Trophoblast cell (in vitro differentiated cells and primary cell): ENCODE measurements at regions not wholly inside any gene's neighbourhood (a gene's known extent, or its start where the extent isn't known, plus 50 kb on each side); places are given as distances from the start of the nearest gene placed in this dataset.

Source experiments
- DNase-seq, 2 donors: peaks; one replicate each; pipeline ENCODE4 v3.0.0-alpha.2; 2016
- H2AFZ ChIP-seq: 2 replicates; pipeline ENCODE4 v1.6.1; 2013; ENCODE audit warnings: low read length, moderate library complexity, mild to moderate bottlenecking; ENCODE audit not compliant: insufficient read depth, poor library complexity
- H2AK5ac ChIP-seq: 2 replicates; pipeline ENCODE4 v1.6.1; 2013; ENCODE audit warnings: mild to moderate bottlenecking, low read length
- H2BK120ac ChIP-seq: 2 replicates; pipeline ENCODE4 v1.6.1; 2013; ENCODE audit warnings: low read length, mild to moderate bottlenecking, moderate library complexity; ENCODE audit not compliant: insufficient read depth, poor library complexity
- H2BK12ac ChIP-seq: 2 replicates; pipeline ENCODE4 v1.6.1; 2013; ENCODE audit warnings: mild to moderate bottlenecking, low read length, moderate library complexity
- H2BK5ac ChIP-seq: 2 replicates; pipeline ENCODE4 v1.6.1; 2013; ENCODE audit warnings: low read length, low read depth, moderate library complexity, mild to moderate bottlenecking; ENCODE audit not compliant: poor library complexity
- H3K14ac ChIP-seq: 2 replicates; pipeline ENCODE4 v1.6.1; 2013; ENCODE audit warnings: mild to moderate bottlenecking, low read length
- H3K18ac ChIP-seq: 2 replicates; pipeline ENCODE4 v1.6.1; 2013; ENCODE audit warnings: mild to moderate bottlenecking, low read length
- H3K23ac ChIP-seq: 2 replicates; pipeline ENCODE4 v1.6.1; 2013; ENCODE audit warnings: low read length
- H3K27ac ChIP-seq: 2 replicates; pipeline ENCODE4 v1.5.1; 2013; ENCODE audit warnings: low read depth, mild to moderate bottlenecking, inconsistent platforms, low read length, moderate library complexity
- H3K27me3 ChIP-seq: 2 replicates; pipeline ENCODE4 v1.6.1; 2013; ENCODE audit warnings: inconsistent platforms, mild to moderate bottlenecking, low read length, moderate library complexity; ENCODE audit not compliant: insufficient read depth
- H3K36me3 ChIP-seq, 2 experiments: 1 replicate in 1 of 2; 2 replicates in 1 of 2; pipeline ENCODE4 v1.6.1; 2013; ENCODE audit warnings: low read length in 2 of 2, mild to moderate bottlenecking in 2 of 2, moderate library complexity in 1 of 2; ENCODE audit not compliant: insufficient read depth in 2 of 2, control insufficient read depth in 1 of 2
- H3K4ac ChIP-seq: 2 replicates; pipeline ENCODE4 v1.6.1; 2013; ENCODE audit warnings: low read depth, mild to moderate bottlenecking, low read length, moderate library complexity
- H3K4me1 ChIP-seq, 2 experiments: 1 replicate in 1 of 2; 2 replicates in 1 of 2; pipeline ENCODE4 v1.6.1; 2013; ENCODE audit warnings: low read length in 2 of 2, mild to moderate bottlenecking in 2 of 2, moderate library complexity in 1 of 2; ENCODE audit not compliant: insufficient read depth in 2 of 2, control insufficient read depth in 1 of 2
- H3K4me2 ChIP-seq: 2 replicates; pipeline ENCODE4 v1.6.1; 2013; ENCODE audit warnings: inconsistent platforms, mild to moderate bottlenecking, low read length, moderate library complexity
- H3K4me3 ChIP-seq: 2 replicates; pipeline ENCODE4 v1.5.1; 2013; ENCODE audit warnings: mild to moderate bottlenecking, low read depth, low read length, inconsistent platforms
- H3K79me1 ChIP-seq: one replicate; pipeline ENCODE4 v1.6.1; 2013; ENCODE audit warnings: low read length
- H3K79me2 ChIP-seq: 2 replicates; pipeline ENCODE4 v1.6.1; 2013; ENCODE audit warnings: low read length, mild to moderate bottlenecking; ENCODE audit not compliant: control insufficient read depth, insufficient read depth, poor library complexity
- H3K9ac ChIP-seq: 2 replicates; pipeline ENCODE4 v1.6.1; 2013; ENCODE audit warnings: mild to moderate bottlenecking, low read length
- H3K9me3 ChIP-seq: 2 replicates; pipeline ENCODE4 v1.6.1; 2013; ENCODE audit warnings: low read depth, mild to moderate bottlenecking, control low read depth, inconsistent platforms, low read length; ENCODE audit not compliant: insufficient read depth
- H4K12ac ChIP-seq: 2 replicates; pipeline ENCODE4 v1.6.1; 2013; ENCODE audit warnings: low read depth, mild to moderate bottlenecking, low read length, moderate library complexity
- H4K8ac ChIP-seq: 2 replicates; pipeline ENCODE4 v1.6.1; 2013; ENCODE audit warnings: low read depth, mild to moderate bottlenecking, low read length, moderate library complexity
- H4K91ac ChIP-seq: one replicate; pipeline ENCODE4 v1.6.1; 2013; ENCODE audit warnings: low read depth, mild to moderate bottlenecking, low read length, moderate library complexity
- WGBS: extraction: QIAGEN DNeasy Blood & Tissue Kit; methylation state at CpG from one replicate; pipeline ENCODE4 v1.1.7; 2013; ENCODE audit warnings: missing lambda C conversion rate; ENCODE audit not compliant: insufficient read length, insufficient coverage; ENCODE audit errors: extremely low coverage; 5-methylcytosine and 5-hydroxymethylcytosine counted together

- Histone ChIP-seq H3K14ac (no peak overlapping the region), H3K36me3 (no peaks in the 10 kb centered on the region), H3K4me2 (no peak overlapping the region), H3K18ac (no peak overlapping the region), H3K4me1 (no peaks in the 10 kb centered on the region), H3K79me2 (no peaks in the 10 kb centered on the region), H3K9me3 (no peaks in the 10 kb centered on the region), H3K79me1 (no peaks in the 10 kb centered on the region), H3K4ac (no peak overlapping the region), H2BK120ac (no peak overlapping the region), H3K27me3 (no peaks in the 10 kb centered on the region), H2BK12ac (no peak overlapping the region), H4K91ac (no peak overlapping the region), H4K8ac (no peak overlapping the region), H2AFZ (no peak overlapping the region), H2BK5ac (no peak overlapping the region), H3K9ac (no peak overlapping the region), H3K23ac (no peak overlapping the region), H4K12ac (no peak overlapping the region), H3K27ac (no peak overlapping the region), H3K4me3 (no peak overlapping the region), H2AK5ac (no peak overlapping the region)
- no CpG with 5 or more reads among the region's 3 CpGs for WGBS
- peak; percentile 16 to 29 for DNase-seq
Observed at GRCh38 chr2:145692971-145693478, 1173.1 kb upstream of the ZEB2 start.

- Histone ChIP-seq H2BK5ac (no peak overlapping the region), H2BK120ac (no peak overlapping the region), H3K4me3 (no peak overlapping the region), H3K14ac (no peak overlapping the region), H3K23ac (peak overlapping the region; percentile 74), H4K12ac (no peak overlapping the region), H3K27ac (no peak overlapping the region), H3K9me3 (no peaks in the 10 kb centered on the region), H3K18ac (no peak overlapping the region), H4K8ac (no peak overlapping the region), H3K79me2 (no peaks in the 10 kb centered on the region), H3K9ac (no peak overlapping the region), H2BK12ac (no peak overlapping the region), H3K4me2 (no peak overlapping the region), H3K4me1 (no peaks in the 10 kb centered on the region), H3K36me3 (no peaks in the 10 kb centered on the region), H3K4ac (no peak overlapping the region), H4K91ac (no peak overlapping the region), H3K79me1 (no peaks in the 10 kb centered on the region), H2AFZ (no peak overlapping the region), H3K27me3 (no peaks in the 10 kb centered on the region), H2AK5ac (no peak overlapping the region)
- DNase-seq = no peak
- no CpG with 5 or more reads among the region's 5 CpGs for WGBS
Observed at GRCh38 chr2:145691659-145692058, 1171.7 kb upstream of the ZEB2 start.

GRCh38 chr2:145690183-145690778 is 1170.4 kb upstream of the ZEB2 start:
- Histone ChIP-seq H2BK12ac (no peak overlapping the region), H2AFZ (no peak overlapping the region), H2AK5ac (no peak overlapping the region), H3K27me3 (no peaks in the 10 kb centered on the region), H3K36me3 (no peaks in the 10 kb centered on the region), H3K79me1 (no peaks in the 10 kb centered on the region), H4K12ac (no peak overlapping the region), H3K27ac (no peak overlapping the region), H3K9me3 (no peaks in the 10 kb centered on the region), H3K4me1 (no peaks in the 10 kb centered on the region), H3K14ac (no peak overlapping the region), H3K4me3 (no peak overlapping the region), H3K18ac (no peak overlapping the region), H3K23ac (no peak overlapping the region), H3K9ac (no peak overlapping the region), H3K79me2 (no peaks in the 10 kb centered on the region), H4K91ac (no peak overlapping the region), H3K4me2 (no peak overlapping the region), H2BK120ac (no peak overlapping the region), H2BK5ac (no peak overlapping the region), H3K4ac (no peak overlapping the region), H4K8ac (no peak overlapping the region)
- no peak for DNase-seq
- no CpG with 5 or more reads among the region's 5 CpGs for WGBS

GRCh38 chr2:145689277-145689676 is 1169.4 kb upstream of the ZEB2 start:
- Histone ChIP-seq H3K4me1 (no peaks in the 10 kb centered on the region), H3K14ac (no peak overlapping the region), H3K4me2 (no peak overlapping the region), H4K8ac (no peak overlapping the region), H3K9ac (no peak overlapping the region), H3K4ac (no peak overlapping the region), H3K79me1 (no peaks in the 10 kb centered on the region), H3K36me3 (no peaks in the 10 kb centered on the region), H2AFZ (no peak overlapping the region), H2BK5ac (no peak overlapping the region), H3K27me3 (no peaks in the 10 kb centered on the region), H3K4me3 (no peak overlapping the region), H2BK12ac (no peak overlapping the region), H3K18ac (no peak overlapping the region), H3K23ac (no peak overlapping the region), H2BK120ac (no peak overlapping the region), H2AK5ac (no peak overlapping the region), H4K91ac (no peak overlapping the region), H3K9me3 (no peaks in the 10 kb centered on the region), H3K27ac (no peak overlapping the region), H4K12ac (no peak overlapping the region), H3K79me2 (no peaks in the 10 kb centered on the region)
- DNase-seq = no peak
- WGBS = no CpG with 5 or more reads among the region's 2 CpGs
